Hematopoietic multipotent progenitor cell treated with erythropoietin and hydrocortisone succinate and interleukin-3 and kit ligand, for 6 days (in vitro differentiated cells): ENCODE measurements at regions not wholly inside any gene's neighbourhood (a gene's known extent, or its start where the extent isn't known, plus 50 kb on each side); places are given as distances from the start of the nearest gene placed in this dataset.
"Not testable (repeated sequence)": the region's sequence is repeated elsewhere in the genome, so short reads cannot be mapped to it uniquely, and the experiment has no call there.

Source experiments
- DNase-seq: peaks from one replicate; pipeline ENCODE4 v3.0.0-alpha.2; 2015

DNA sequence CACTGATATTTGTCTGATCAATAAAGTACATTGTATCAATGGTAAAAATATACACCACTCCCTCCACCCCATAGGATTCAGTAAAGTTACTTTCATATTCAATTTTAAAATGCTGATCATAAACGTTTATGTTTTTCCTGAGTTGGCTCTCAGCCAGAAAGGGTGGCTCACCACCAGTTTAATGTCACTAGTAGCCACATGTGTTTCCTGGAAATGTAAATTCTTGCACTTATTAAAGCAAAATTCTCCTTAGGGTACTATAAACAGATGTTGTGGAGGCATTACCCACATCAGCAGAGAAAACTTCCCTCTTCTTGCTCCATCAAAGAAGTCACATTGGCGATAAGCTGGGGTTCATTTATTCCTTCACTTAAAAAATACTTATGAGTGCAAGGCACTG, 210.3 kb downstream of the SREK1 start:
- DNase-seq: peak; percentile 24

DNA sequence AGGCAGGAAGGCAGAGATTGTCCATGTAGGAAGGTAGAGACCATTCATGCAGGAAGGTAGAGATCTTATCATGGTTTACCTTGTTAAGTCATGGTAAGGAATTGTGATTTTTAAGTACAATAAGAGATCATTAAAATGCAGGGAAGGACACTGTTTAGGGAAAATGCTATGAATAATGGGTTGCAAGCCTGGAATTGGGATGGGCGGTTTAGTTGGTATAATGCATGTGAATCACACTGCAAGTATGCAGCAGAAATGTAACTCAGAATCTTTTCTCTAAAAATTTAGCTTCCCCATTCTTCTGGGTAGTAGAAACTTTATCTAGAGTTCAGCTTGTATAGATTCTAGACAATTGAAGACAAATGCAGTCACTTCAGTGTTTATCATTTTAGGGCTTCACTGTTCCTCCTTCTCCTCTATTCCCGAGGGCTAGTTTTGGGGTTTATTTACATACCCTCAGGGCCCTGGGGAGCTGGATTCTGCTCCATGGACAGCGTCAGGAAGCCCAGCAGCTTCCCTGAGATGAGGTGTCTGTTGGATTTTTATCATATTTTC, 212.0 kb downstream of the SREK1 start:
- DNase-seq: no peak

DNA sequence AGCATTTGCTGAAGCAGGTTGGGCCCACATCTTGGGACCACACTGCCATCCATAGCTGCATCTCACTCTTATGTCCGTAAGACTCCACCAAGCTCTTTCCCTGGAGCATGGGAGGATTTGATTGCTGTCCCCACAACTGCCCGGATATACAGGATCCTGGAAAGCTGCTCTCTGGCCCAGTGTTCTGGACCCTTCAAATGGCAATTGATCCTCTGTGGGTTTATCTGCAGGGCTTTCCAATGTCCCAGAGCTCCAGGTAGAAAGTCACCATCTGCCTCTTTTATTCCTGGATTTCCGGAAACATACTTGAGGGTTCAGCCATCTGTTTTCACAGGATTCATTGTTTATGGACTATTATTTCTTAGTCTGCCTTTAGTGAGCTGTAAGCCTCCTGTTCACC, 214.6 kb downstream of the SREK1 start:
- no peak for DNase-seq

DNA sequence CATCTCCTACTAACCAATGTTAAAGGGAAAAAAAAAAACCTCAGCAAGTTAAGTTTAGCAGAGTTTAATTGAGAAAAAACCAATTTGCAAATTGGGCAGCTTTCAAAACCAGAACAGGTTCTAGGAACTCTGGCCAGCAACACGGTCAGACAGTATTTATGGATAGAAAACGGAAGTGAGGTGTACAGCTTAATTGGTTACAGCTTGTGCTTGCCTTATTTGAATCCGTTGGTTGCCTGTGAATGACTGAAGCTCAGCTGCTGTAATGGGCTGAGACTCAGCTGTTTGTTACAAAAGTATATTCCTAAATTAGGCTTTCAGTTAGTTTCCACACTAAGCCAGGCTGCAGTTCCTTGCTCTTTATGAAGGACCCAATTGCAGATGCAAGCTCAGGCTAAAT, 217.0 kb downstream of the SREK1 start:
- no peak for DNase-seq

DNA sequence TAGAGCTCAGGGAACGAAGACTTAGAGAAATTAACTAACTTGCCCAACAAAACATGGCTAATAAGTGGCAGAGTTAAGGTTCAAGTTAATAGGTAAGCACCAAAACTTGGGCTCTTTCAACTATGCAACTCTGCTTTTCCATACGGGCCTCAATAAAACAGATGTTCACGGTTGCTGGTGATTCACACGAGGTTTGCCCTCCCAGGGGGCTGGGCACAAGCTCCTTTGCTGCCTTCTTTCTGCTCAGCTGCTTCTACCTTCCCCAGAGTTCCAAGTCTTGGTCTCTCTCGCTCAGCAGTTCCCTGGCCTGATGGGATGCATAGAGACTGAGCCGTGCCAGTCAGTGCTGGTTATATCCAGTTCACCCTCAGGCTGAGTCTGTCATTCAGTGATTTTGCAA, 217.9 kb downstream of the SREK1 start:
- no peak for DNase-seq

DNA sequence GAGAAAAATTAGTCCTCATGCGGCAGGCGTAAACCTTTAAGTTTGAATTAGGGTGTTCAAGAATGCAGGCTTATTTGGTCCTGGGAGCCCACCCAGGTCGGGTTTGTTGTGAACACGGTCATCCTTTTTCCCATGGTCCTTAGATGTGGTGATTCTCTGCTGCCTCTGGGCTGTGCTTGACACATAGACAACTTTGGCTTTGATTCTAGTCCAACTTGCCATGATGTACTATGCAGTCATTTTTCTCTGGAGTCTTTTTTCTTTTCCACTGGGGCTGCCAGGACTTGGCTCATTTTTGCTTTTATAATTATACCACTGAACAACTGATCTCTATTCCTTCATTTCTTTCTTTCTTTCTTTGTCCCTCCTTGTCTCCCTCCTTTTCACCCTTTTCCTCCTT, 218.6 kb downstream of the SREK1 start:
- no peak for DNase-seq

DNA sequence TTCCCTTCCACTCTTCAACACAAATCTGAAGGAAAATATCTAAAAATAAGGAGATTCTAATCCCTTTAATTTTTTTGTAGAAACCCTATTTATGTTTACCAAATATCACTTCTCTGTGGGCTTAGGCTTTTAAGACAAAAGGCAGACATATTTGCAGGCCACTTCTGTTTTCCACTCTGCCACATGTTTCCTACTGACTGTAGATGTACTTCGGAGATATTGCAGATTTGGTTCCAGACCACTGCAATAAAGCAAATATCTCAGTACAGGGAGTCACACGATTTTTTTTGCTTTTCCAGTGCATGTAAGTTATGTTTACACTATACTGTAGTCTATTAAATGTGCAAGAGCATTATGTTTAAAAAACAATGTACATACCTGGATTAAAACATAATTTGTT, 219.0 kb downstream of the SREK1 start:
- no peak for DNase-seq

DNA sequence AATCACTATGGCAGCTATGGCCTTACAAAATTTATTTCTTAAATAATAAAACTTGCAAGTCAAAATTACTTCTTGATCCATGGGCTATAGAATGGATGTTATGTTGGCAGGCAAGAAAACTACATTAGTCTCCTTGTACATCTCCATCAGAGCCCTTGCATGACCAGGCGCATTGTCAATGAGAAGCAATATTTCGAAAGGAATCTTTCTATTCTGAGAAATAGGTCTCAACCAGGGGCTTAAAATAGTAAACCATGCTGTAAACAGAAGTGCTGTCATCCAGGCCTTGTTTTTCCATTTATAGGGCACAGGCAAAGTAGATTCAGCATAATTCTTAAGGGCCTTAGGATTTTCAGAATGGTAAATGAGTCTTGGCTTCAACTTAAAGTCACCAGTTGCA, 220.1 kb downstream of the SREK1 start:
- DNase-seq: no peak

DNA sequence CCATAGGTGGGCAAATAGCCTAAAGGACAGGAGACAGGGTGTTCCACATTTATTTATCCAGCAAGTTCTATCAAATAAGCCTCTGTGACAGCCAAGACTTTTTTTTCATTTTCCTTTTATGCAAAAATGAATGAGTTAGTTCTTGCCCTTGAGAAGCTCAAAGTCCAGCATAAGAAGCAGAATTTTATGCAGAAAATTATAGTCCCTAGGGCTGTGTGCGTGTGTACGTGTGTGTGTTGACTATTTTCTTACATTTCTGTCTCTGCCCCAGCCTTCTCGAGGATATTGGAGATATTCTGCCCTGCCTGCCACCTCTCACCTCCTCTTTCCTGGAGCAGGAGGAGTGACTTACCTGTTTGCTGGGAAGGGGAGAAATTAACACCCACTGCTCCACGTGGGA, 221.9 kb downstream of the SREK1 start:
- DNase-seq: no peak

DNA sequence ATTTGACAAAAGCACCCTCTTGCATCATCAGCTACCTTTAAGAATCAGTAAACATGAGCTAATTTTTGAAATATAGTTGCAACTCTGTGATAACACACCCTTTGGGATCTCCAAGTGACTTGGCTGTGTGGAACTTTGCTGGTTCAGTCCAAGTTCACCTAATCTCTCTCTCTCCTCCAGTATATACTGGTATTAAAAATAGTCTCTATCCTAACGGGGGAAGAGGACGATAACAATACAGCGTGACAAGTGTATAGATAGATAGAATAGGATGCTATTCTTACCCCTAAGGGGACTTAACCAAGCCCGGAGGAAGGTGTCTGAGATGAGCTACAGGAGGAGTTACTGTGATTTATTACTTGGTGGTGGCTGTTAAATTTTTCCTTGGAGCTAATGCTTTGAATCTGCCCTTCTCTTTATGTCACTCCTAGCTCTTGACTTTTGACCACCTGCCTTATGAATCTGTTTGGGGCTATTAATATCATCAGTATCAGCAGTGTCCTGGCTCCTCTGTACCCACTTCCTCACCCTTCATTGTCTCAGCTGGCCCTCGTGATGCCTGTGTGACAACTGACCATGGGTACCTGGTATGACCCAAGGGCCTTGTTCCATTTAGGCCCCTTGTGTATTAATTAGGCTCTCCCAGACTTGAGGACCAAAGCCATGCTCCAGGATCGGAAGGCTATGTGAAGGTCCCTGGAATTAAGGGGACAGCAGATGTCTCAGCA, 223.9 kb downstream of the SREK1 start:
- DNase-seq: no peak

DNA sequence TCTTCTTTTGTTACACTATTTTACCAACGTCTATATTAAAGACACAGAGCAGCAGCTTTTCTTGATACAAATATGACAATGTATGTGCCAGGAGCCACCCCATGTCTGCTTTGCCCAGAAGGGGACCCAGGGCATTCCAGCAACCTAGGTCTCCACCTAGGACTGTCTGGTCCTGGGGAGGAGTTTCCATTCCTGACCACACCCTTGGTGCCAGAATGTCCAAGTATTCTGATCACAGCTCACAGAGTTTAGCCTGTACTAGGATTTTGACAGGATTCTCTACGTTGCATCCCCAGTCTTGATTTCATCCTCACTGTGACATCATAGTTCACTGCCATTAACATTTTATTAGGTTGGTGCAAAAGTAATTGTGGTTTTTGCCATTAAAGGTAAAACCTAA, 224.7 kb downstream of the SREK1 start:
- DNase-seq: no peak

DNA sequence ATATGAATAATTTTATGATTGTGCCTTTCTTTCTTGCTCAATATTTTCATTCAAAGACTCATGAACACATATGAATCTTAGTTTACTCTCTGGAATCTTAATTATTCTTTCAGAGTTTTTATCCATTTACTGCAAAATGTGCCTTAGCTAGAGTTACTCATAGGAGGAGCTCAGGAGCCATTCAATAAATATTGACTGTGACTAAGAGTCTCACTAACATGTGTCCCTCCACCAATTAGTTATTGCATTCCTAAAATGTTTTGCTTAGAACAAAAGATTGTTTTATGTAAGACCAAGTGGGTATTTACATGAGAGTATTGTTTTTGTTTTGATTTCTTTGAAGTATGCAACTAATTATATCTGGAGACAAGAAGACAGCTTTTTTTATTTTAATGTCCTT, 218.4 kb upstream of the MAST4 start:
- no peak for DNase-seq

DNA sequence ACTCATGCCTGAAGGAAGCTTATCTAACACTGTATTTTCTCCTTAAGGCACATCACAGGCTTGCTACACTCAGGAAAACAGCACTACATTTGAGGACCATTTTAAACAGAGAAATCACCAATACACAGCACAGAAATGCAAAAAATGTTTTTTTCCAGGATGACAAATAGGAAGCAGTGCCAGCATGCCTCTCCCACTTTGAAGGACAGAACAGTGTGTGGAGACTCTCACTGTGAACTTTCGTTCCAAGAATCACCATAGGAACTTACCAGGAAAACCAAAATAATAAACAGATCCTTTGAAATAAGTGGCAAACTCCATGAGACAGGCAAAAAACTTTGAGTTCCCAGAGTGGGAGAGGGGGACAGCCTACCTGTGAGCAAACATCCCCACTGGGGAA, 217.8 kb upstream of the MAST4 start:
- DNase-seq: no peak

DNA sequence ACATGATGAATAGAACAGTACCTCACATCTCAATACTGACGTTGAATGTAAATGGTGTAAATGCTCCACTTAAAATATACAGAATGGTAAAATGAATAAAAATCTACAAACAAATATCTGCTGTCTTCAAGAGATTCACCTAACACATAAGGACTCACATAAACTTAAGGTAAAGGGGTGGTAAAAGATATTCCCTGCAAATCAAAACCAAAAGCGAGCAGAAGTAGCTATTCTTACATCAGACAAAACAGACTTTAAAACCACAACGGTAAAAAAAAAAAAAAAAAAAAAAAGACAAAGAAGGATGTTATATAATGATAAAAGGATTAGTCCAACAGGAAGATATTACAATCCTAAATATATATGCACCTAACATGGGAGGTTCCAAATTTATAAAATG, 214.0 kb upstream of the MAST4 start:
- DNase-seq: no peak

DNA sequence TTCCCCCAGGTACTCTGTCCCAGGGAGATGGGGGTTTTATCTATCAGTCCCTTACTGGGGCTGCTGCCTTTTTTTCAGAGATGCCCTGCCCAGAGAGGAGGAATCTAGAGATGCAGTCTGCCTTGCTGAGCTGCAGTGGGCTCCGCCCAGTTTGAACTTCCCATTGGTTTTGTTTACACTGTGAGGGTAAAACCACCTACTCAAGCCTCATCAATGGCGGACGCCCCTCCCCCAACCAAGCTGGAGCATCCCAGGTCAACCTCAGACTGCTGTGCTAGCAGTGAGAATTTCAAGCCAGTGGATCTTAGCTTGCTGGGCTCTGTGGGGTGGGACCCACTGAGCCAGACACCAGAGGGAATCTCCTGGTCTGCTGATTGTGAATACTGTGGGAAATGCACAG, 191.0 kb upstream of the MAST4 start:
- not testable (repeated sequence) for DNase-seq

DNA sequence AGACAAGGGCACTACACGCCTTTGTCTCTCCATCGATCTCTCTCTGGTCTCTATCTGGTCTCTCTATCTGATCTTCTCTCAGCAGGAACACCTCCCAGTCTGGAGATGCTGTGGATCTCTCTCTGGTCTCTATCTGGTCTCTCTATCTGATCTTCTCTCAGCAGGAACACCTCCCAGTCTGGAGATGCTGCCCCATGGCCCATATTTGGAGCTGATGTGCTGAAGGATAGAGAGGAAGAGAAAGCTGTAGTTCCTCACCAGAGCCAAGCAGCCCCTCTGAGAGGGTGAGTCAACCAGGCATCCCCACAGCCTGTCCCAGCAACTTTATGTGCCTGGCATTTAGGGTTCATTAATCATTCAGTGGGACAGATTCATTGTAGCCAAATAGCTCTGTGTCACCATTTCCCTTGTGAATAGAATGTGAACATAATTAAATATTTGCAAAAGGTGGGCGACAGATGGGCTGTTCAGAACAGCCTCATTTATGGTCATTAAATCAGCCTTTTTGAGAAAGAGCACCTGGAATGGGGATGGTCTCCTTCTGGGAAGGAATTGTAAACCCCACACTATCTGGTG, 189.3 kb upstream of the MAST4 start:
- DNase-seq: no peak

DNA sequence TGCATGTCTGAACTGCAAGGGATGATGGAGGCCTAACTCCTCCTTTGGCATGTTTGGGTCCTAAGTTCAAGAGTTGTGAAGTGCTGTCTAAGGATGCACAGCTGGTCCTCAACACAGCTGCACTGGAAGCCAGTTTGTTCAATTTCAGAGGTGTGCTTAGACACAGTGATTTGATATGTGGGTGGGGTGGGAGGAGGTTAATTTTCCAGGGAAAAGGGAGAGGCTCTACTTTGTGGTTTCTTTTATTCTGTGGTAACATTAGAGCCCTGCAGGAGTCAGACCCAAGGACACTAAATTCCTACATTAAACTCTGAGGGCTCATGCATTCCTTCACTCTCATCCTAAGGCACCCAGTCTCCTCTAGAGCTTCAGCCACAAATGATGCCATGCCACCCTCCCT, 188.4 kb upstream of the MAST4 start:
- no peak for DNase-seq

DNA sequence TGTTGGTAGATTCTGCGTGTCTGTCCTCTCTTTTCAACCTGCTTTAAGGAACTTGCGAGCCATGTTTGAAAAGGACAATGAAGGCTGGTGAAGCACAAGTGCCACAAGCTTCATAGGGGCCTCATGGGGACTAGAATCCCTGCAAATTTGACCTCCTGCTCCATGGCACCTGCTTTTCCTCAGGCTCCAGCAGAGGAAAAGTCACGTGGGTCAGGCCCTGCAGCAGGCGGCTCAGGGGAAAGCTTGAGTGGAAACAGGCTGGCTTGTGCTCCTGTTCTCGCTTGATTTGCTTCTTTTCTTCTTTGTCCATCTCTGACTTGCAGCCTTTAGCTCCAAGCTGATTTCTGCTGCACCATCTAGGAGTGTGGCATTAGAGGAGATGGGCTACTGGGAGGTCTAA, 187.6 kb upstream of the MAST4 start:
- DNase-seq: no peak

DNA sequence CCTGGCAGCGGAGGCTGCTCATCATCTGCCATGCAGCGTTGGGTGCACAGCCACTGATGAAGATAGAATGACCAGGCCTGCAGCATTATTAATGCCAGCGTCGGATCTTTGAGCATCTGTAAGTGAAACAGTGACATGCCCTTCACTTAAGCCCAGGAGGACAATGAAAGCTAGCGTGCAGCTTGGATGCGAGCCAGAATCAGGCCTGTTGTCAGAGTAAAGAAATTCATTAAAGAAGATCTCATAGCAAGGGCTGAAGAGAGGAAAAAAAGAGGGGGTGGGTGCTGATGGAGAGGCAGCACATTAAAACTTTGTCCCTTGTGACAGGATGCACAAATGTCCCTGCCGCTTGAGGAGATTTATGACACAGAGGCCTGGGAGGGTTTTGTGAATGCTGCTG, 186.1 kb upstream of the MAST4 start:
- no peak for DNase-seq

DNA sequence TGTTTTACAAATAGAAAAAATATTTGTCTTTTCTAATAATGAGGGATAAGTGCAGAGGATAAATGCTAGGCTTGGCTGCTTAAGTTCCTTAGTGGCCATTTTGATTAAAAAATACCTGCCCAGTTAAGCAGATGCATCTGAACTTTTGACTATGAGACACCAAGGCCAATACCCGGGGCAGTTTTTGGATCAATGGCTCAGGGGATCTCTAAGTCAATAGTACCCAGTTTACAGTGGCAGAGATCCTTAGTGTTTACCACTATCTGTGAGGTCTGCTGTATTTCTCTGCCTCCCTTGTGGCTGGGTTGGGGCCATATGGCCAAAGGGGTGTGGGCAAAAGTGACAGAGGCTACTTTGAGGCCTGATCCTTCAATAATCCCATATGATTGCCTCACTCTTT, 184.5 kb upstream of the MAST4 start:
- no peak for DNase-seq

DNA sequence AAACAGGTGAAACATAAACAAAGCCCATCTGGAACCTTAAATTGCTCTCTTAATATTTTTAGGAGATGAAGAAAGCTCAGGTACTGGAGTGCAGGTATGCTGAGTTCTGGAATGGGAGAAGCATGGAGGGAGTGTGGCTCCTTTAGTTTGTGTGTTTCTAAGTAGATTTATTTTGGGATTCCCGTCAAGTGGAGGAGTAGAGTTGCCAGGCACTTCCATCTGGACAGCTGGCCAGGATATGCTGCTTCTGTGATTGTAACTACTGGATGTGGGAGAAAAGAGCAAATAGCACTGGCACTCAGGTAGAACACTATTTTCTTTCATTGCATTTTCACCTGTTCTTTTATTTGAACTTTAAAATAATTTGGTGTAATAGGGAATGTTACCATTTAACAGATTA, 182.3 kb upstream of the MAST4 start:
- DNase-seq: no peak

DNA sequence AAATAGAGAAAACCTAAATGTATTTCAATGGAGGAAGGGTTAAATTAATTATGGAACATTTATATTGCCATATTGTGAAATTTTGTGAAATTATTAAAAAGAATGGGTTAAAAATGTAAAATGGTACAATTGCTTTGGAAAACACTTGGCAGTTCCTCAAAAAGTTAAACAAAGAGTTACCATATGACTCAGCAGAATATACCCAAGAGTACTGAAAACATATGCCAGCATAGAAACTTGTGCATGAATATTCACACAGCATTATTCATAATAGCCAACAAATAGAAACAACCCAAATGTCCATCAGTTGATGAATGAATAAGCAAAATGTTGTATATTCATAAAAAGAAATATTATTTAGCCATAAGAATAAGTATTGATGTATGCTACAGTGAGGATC, 181.0 kb upstream of the MAST4 start:
- DNase-seq: peak; percentile 39

DNA sequence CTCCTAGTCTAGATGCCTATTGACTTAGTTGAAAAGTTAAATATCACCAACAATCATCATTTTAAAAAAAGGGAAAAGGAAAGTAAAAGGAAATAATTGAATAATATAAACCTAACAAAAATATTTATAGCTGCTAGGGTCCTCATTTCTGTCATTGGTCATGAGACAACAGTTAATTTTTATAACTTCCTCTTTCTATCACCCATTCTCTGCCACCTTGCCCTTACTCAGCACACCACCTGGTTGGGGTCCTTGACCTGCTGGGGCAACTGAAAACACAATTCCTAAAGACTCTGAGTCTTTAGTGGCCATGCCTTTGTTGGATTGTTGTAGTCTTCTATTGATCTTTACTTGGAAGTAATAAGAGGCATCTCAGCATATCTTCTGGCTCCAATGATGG, 179.5 kb upstream of the MAST4 start:
- no peak for DNase-seq

DNA sequence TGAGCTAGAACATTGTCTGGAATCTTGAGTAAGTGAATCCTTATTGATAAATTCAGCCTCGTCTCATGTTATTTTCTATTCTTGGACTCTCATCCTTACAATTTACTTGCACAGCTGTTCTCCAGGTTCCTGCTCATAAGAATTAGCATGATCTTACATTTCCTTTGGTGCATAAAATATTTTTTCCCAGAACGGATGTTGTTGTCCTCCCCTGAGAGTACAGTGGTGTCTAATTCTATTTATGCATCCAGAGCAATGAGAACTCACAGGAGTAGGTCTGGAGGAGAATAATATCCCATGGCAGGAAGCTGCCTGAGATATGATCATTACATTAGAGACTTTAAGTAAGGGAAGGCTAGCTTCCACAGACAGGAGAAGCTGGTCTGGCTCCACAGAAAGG, 178.4 kb upstream of the MAST4 start:
- no peak for DNase-seq

DNA sequence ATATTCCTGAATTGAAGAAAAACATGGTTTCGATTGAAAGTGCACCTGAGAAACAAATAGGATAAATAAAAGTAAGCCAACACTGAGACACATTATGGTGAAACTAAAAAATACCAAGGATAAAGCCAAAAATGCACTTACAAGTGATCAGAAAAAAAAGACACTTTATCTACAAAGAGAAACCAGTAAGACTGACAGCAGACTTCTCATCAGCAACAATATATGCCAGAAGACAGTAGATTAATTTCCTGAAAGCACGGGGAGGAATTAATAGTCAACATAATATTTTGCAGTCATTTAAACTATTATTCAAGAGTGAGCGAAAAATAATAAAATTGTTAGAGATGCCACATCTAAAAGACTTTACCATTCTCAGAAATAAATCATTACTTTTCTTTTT, 172.7 kb upstream of the MAST4 start:
- no peak for DNase-seq
